WERI-Rb-1 (cell line): ENCODE measurements at regions not wholly inside any gene's neighbourhood (a gene's known extent, or its start where the extent isn't known, plus 50 kb on each side); places are given as distances from the start of the nearest gene placed in this dataset.

ENCODE experiments used
- DNase-seq: peaks from one replicate; pipeline ENCODE4 v3.0.0-alpha.2; 2020
- H3K27ac ChIP-seq: fragments of 250-450 bp; sonication (Bioruptor Pico); 2 replicates; pipeline ENCODE4 v1.5.1; 2020; ENCODE audit warnings: mild to moderate bottlenecking, moderate library complexity
- H3K27me3 ChIP-seq: fragments of 250-450 bp; sonication (Bioruptor Pico); 2 replicates; pipeline ENCODE4 v1.5.1; 2021; ENCODE audit warnings: mild to moderate bottlenecking, low read depth, moderate library complexity; ENCODE audit not compliant: insufficient read depth, severe bottlenecking
- H3K36me3 ChIP-seq: fragments of 250-450 bp; sonication (Bioruptor Pico); 2 replicates; pipeline ENCODE4 v1.5.1; 2020; ENCODE audit warnings: mild to moderate bottlenecking, moderate library complexity
- H3K4me3 ChIP-seq: 2 replicates; pipeline ENCODE4 v1.5.1; 2011; ENCODE audit warnings: low read depth, mild to moderate bottlenecking, control low read depth, low read length
- H3K9me3 ChIP-seq: fragments of 250-450 bp; sonication (Bioruptor Pico); 2 replicates; pipeline ENCODE4 v1.5.1; 2021; ENCODE audit warnings: mild to moderate bottlenecking, moderate library complexity; ENCODE audit not compliant: severe bottlenecking
- TF ChIP-seq, protein P1 (sequence below): IDR thresholded peaks from 2 replicates; pipeline ENCODE4 v1.5.1; 2011; ENCODE audit warnings: low read depth, mild to moderate bottlenecking, control low read depth, inconsistent platforms, low read length

DNA sequence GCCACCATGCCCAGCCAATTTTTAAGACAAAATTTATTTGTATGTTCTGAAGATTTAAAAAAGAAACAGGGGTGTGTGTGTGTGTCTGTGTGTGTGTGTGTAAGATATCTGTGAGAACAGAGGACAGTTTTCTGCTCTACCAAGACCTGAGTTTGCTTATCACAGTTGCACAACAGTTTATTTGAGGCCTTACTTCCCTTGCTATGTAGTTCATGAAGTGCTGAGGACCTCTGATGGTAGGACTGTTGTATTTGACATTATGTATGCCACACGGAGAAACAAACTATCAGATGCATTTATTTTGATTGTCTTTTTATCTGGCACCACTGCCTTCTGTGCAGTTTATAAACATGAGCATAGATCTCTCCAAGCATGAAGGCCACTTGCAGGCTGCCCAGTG, 355.2 kb downstream of the PBX1 start:
- Histone ChIP-seq H3K4me3 (no peak overlapping the region), H3K27ac (no peak overlapping the region), H3K36me3 (no peaks in the 10 kb centered on the region), H3K9me3 (no peaks in the 10 kb centered on the region), H3K27me3 (no peaks in the 10 kb centered on the region)
- TF ChIP-seq, protein P1, sequence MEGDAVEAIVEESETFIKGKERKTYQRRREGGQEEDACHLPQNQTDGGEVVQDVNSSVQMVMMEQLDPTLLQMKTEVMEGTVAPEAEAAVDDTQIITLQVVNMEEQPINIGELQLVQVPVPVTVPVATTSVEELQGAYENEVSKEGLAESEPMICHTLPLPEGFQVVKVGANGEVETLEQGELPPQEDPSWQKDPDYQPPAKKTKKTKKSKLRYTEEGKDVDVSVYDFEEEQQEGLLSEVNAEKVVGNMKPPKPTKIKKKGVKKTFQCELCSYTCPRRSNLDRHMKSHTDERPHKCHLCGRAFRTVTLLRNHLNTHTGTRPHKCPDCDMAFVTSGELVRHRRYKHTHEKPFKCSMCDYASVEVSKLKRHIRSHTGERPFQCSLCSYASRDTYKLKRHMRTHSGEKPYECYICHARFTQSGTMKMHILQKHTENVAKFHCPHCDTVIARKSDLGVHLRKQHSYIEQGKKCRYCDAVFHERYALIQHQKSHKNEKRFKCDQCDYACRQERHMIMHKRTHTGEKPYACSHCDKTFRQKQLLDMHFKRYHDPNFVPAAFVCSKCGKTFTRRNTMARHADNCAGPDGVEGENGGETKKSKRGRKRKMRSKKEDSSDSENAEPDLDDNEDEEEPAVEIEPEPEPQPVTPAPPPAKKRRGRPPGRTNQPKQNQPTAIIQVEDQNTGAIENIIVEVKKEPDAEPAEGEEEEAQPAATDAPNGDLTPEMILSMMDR: no peak
- DNase-seq: no peak

- Histone ChIP-seq H3K27me3 (no peaks in the 10 kb centered on the region), H3K27ac (no peak overlapping the region), H3K36me3 (no peaks in the 10 kb centered on the region), H3K4me3 (no peak overlapping the region), H3K9me3 (no peaks in the 10 kb centered on the region)
- TF ChIP-seq, protein P1: no peak
- DNase-seq: no peak
Observed at GRCh38 chr1:164912290-164912689, 353.3 kb downstream of the PBX1 start.

- H3K36me3 ChIP-seq: no peaks in the 10 kb centered on the region
- no peak overlapping the region for H3K4me3 ChIP-seq
- H3K27me3 ChIP-seq: no peaks in the 10 kb centered on the region
- H3K27ac ChIP-seq: no peak overlapping the region
- no peak for DNase-seq
- TF ChIP-seq, protein P1: no peak
- H3K9me3 ChIP-seq: no peaks in the 10 kb centered on the region
Observed at GRCh38 chr1:164910671-164911070, 351.7 kb downstream of the PBX1 start.

GRCh38 chr1:164907666-164908065, 348.7 kb downstream of the PBX1 start:
- Histone ChIP-seq H3K27ac (no peak overlapping the region), H3K27me3 (no peaks in the 10 kb centered on the region), H3K9me3 (no peaks in the 10 kb centered on the region), H3K36me3 (no peaks in the 10 kb centered on the region), H3K4me3 (no peak overlapping the region)
- no peak for DNase-seq
- TF ChIP-seq, protein P1: no peak

GRCh38 chr1:164905869-164906268, 346.9 kb downstream of the PBX1 start:
- Histone ChIP-seq H3K4me3 (no peak overlapping the region), H3K27me3 (no peaks in the 10 kb centered on the region), H3K27ac (no peak overlapping the region), H3K36me3 (no peaks in the 10 kb centered on the region), H3K9me3 (no peaks in the 10 kb centered on the region)
- TF ChIP-seq, protein P1: no peak
- DNase-seq: no peak

GRCh38 chr1:164902491-164902890, 343.5 kb downstream of the PBX1 start:
- Histone ChIP-seq H3K27ac (no peak overlapping the region), H3K27me3 (no peaks in the 10 kb centered on the region), H3K9me3 (no peaks in the 10 kb centered on the region), H3K4me3 (no peak overlapping the region), H3K36me3 (no peaks in the 10 kb centered on the region)
- TF ChIP-seq, protein P1: no peak
- DNase-seq: no peak
